HL-60 (cell line): ENCODE measurements at regions not wholly inside any gene's neighbourhood (a gene's known extent, or its start where the extent isn't known, plus 50 kb on each side); places are given as distances from the start of the nearest gene placed in this dataset.

Source experiments
- CTCF ChIP-seq: IDR thresholded peaks from one replicate; pipeline ENCODE4 v1.5.1; 2011; ENCODE audit warnings: low read length, control low read depth, inconsistent platforms; ENCODE audit not compliant: insufficient read depth
- GABPA ChIP-seq: IDR thresholded peaks from 2 replicates; pipeline ENCODE4 v1.6.1; 2012; ENCODE audit warnings: low read depth
- POLR2AphosphoS5 ChIP-seq: IDR thresholded peaks from 2 replicates; pipeline ENCODE4 v1.6.1; 2012; ENCODE audit warnings: low read depth

- TF ChIP-seq GABPA (no peak), CTCF (no peak), POLR2AphosphoS5 (no peak)
Observed at GRCh38 chr9:108396193-108396592, 459.6 kb downstream of the ACTL7B start.
